OCI-LY3 (cell line): ENCODE measurements at regions not wholly inside any gene's neighbourhood (a gene's known extent, or its start where the extent isn't known, plus 50 kb on each side); places are given as distances from the start of the nearest gene placed in this dataset.
"Not testable (repeated sequence)": the region's sequence is repeated elsewhere in the genome, so short reads cannot be mapped to it uniquely, and the experiment has no call there.

Experiments
- H2AFZ ChIP-seq: fragments of 200-600, 300-600 bp; shearing (Covaris generic); 2 replicates; pipeline ENCODE4 v1.6.0; 2014; ENCODE audit warnings: antibody characterized with exemption, low read depth, low read length
- H3K27ac ChIP-seq: fragments of 200-600, 300-600 bp; sonication (generic); 2 replicates; pipeline ENCODE4 v1.5.1; 2014; ENCODE audit warnings: mild to moderate bottlenecking, low read length, moderate library complexity, mixed read lengths
- H3K27me3 ChIP-seq: fragments of 200-600, 300-600 bp; sonication (generic); 2 replicates; pipeline ENCODE4 v1.6.1; 2014; ENCODE audit warnings: low read depth, low read length, mixed read lengths
- H3K36me3 ChIP-seq: fragments of 200-600, 300-600 bp; sonication (generic); replicated peaks from 2 replicates; pipeline ENCODE3; 2014; ENCODE audit warnings: low read depth, low read length, mixed read lengths
- H3K4me1 ChIP-seq: fragments of 300-600, 200-600 bp; sonication (generic); 2 replicates; pipeline ENCODE4 v1.6.1; 2014; ENCODE audit warnings: low read length, mixed read lengths
- H3K4me2 ChIP-seq: fragments of 200-600, 300-600 bp; sonication (generic); 2 replicates; pipeline ENCODE4 v1.6.1; 2014; ENCODE audit warnings: low read length, mixed read lengths
- H3K4me3 ChIP-seq: fragments of 300-600, 200-600 bp; sonication (generic); 2 replicates; pipeline ENCODE4 v1.5.1; 2014; ENCODE audit warnings: antibody characterized with exemption, mild to moderate bottlenecking, low read length, moderate library complexity
- H3K79me2 ChIP-seq: fragments of 300-600, 200-600 bp; shearing (Covaris generic); 2 replicates; pipeline ENCODE4 v1.6.1; 2014; ENCODE audit warnings: mild to moderate bottlenecking, low read length, mixed read lengths
- H3K9ac ChIP-seq: fragments of 300-600, 200-600 bp; shearing (Covaris generic); 2 replicates; pipeline ENCODE4 v1.6.0; 2014; ENCODE audit warnings: mild to moderate bottlenecking, low read length, moderate library complexity
- H3K9me3 ChIP-seq: fragments of 200-600, 300-600 bp; shearing (Covaris generic); 2 replicates; pipeline ENCODE4 v1.6.1; 2014; ENCODE audit warnings: low read length, mixed read lengths; ENCODE audit not compliant: insufficient read depth
- H4K20me1 ChIP-seq: fragments of 200-600, 300-600 bp; sonication (generic); 2 replicates; pipeline ENCODE4 v1.6.1; 2016; ENCODE audit warnings: low read length, mixed read lengths; ENCODE audit not compliant: insufficient read depth
- CTCF ChIP-seq: fragments of 200-600, 300-600 bp; sonication (generic); IDR thresholded peaks from 2 replicates; pipeline ENCODE4 v1.5.1; 2014; ENCODE audit warnings: antibody characterized with exemption, low read length, low read depth
- EZH2phosphoT487 ChIP-seq: fragments of 200-600 bp; shearing (Covaris generic); IDR thresholded peaks from 2 replicates; pipeline ENCODE4 v1.6.1; 2018; ENCODE audit warnings: antibody characterized with exemption, mixed run types, low read depth

- H3K79me2 ChIP-seq, result no peaks in the 10 kb centered on the region
- no peak overlapping the region for H3K9ac ChIP-seq
- no peak overlapping the region for H3K27ac ChIP-seq
- no peak overlapping the region for H3K4me3 ChIP-seq
- H3K4me2 ChIP-seq, result no peak overlapping the region
- TF ChIP-seq EZH2phosphoT487 (no peak), CTCF (no peak)
- no peaks in the 10 kb centered on the region for H4K20me1 ChIP-seq
- H2AFZ ChIP-seq, result no peak overlapping the region
- no peaks in the 10 kb centered on the region for H3K4me1 ChIP-seq
- H3K27me3 ChIP-seq, result no peaks in the 10 kb centered on the region
- no peaks in the 10 kb centered on the region for H3K36me3 ChIP-seq
- no peaks in the 10 kb centered on the region for H3K9me3 ChIP-seq
Observed at GRCh38 chrX:40389555-40389954, 191.2 kb upstream of the ATP6AP2 start.

GRCh38 chrX:40388441-40388840 lies 192.3 kb upstream of the ATP6AP2 start:
- H3K4me2 ChIP-seq, result no peak overlapping the region
- no peaks in the 10 kb centered on the region for H3K36me3 ChIP-seq
- no peak overlapping the region for H3K4me3 ChIP-seq
- H4K20me1 ChIP-seq, result no peaks in the 10 kb centered on the region
- H3K27me3 ChIP-seq, result no peaks in the 10 kb centered on the region
- H3K27ac ChIP-seq, result no peak overlapping the region
- H3K9ac ChIP-seq, result no peak overlapping the region
- no peak overlapping the region for H2AFZ ChIP-seq
- TF ChIP-seq CTCF (no peak), EZH2phosphoT487 (no peak)
- no peaks in the 10 kb centered on the region for H3K9me3 ChIP-seq
- H3K4me1 ChIP-seq, result peaks cover 10% of the 10 kb centered on the region
- no peaks in the 10 kb centered on the region for H3K79me2 ChIP-seq

- H3K4me3 ChIP-seq, H3K79me2 ChIP-seq, H3K9ac ChIP-seq, H3K9me3 ChIP-seq, H2AFZ ChIP-seq, H3K27ac ChIP-seq, H3K4me2 ChIP-seq, H3K36me3 ChIP-seq, H3K27me3 ChIP-seq, H4K20me1 ChIP-seq: not testable (repeated sequence)
- peaks cover 13% of the 10 kb centered on the region for H3K4me1 ChIP-seq
Observed at GRCh38 chrX:40387869-40388268, 192.9 kb upstream of the ATP6AP2 start.

GRCh38 chrX:40387311-40387710 lies 193.5 kb upstream of the ATP6AP2 start:
- H3K9me3 ChIP-seq, H2AFZ ChIP-seq, H3K27ac ChIP-seq, H3K79me2 ChIP-seq, H3K36me3 ChIP-seq, H3K27me3 ChIP-seq, H3K9ac ChIP-seq, H3K4me3 ChIP-seq, H4K20me1 ChIP-seq, H3K4me2 ChIP-seq: not testable (repeated sequence)
- H3K4me1 ChIP-seq, result peaks cover 13% of the 10 kb centered on the region

- Histone ChIP-seq H3K79me2 (no peaks in the 10 kb centered on the region), H3K4me3 (no peak overlapping the region), H3K36me3 (no peaks in the 10 kb centered on the region), H3K4me1 (peaks cover 19% of the 10 kb centered on the region), H3K4me2 (no peak overlapping the region), H3K27me3 (no peaks in the 10 kb centered on the region), H3K9ac (no peak overlapping the region), H4K20me1 (no peaks in the 10 kb centered on the region), H3K9me3 (no peaks in the 10 kb centered on the region), H2AFZ (no peak overlapping the region), H3K27ac (no peak overlapping the region)
- TF ChIP-seq CTCF, result no peak
- TF ChIP-seq EZH2phosphoT487, result no peak
Observed at GRCh38 chrX:40385682-40386081, 195.1 kb upstream of the ATP6AP2 start.
